ENCODE measurements at regions not wholly inside any gene's neighbourhood (a gene's known extent, or its start where the extent isn't known, plus 50 kb on each side); places are given as distances from the start of the nearest gene placed in this dataset.

- Histone ChIP-seq H4K20me1 (ENCODE audit: control insufficient read depth, extremely low read depth, insufficient read depth, low read length) (no peaks in the 10 kb centered on the region), H3K4me3 (ENCODE audit: control insufficient read depth in 2 of 3, extremely low read depth in 1 of 3, insufficient read depth in 2 of 3, low read depth in 1 of 3, low read length in 3 of 3) (no peak overlapping the region), H3K79me2 (ENCODE audit: control insufficient read depth, insufficient read depth, low read length) (no peaks in the 10 kb centered on the region), H3K27me3 (ENCODE audit: control insufficient read depth, extremely low read depth, insufficient read depth, low read length) (no peaks in the 10 kb centered on the region), H3K4me1 (ENCODE audit: control insufficient read depth, extremely low read depth, insufficient read depth, low read length) (no peaks in the 10 kb centered on the region), H3K9me1 (ENCODE audit: control insufficient read depth, extremely low read depth, insufficient read depth, low read length) (no peaks in the 10 kb centered on the region), H3K4me2 (ENCODE audit: control insufficient read depth, extremely low read depth, insufficient read depth, low read depth, low read length) (no peak overlapping the region), H3K9me3 (ENCODE audit: control insufficient read depth, low read depth, low read length) (no peaks in the 10 kb centered on the region), H3K27ac (ENCODE audit: control insufficient read depth, insufficient read depth, low read length) (no peak overlapping the region), H3K36me3 (ENCODE audit: control insufficient read depth in 2 of 2, extremely low read depth in 1 of 2, insufficient read depth in 2 of 2, low read length in 2 of 2) (no peaks in the 10 kb centered on the region), H3K9ac (ENCODE audit: control insufficient read depth, extremely low read depth, insufficient read depth, low read length) (no peak overlapping the region), H2AFZ (ENCODE audit: control insufficient read depth, low read length) (no peak overlapping the region)
- FAIRE-seq (no peak), DNase-seq (ENCODE audit: low read depth, low spot score) (no peak)
- TF ChIP-seq EZH2 (IDR thresholded peaks at IDR 0.05; ENCODE audit: low read length): no peak
- dilution Hi-C loops (cut with MboI; ENCODE audit: extremely low pct_ligation_motif_present, low sequenced_read_pairs): no loop called here
These were observed 895.8 kb upstream of the EEF2KMT start for GRCh38 chr16:5993356-5993755.

- Histone ChIP-seq H3K4me3 (ENCODE audit: control insufficient read depth in 2 of 3, extremely low read depth in 1 of 3, insufficient read depth in 2 of 3, low read depth in 1 of 3, low read length in 3 of 3) (no peak overlapping the region), H4K20me1 (ENCODE audit: control insufficient read depth, extremely low read depth, insufficient read depth, low read length) (no peaks in the 10 kb centered on the region), H3K27me3 (ENCODE audit: control insufficient read depth, extremely low read depth, insufficient read depth, low read length) (no peaks in the 10 kb centered on the region), H3K27ac (ENCODE audit: control insufficient read depth, insufficient read depth, low read length) (no peak overlapping the region), H3K36me3 (ENCODE audit: control insufficient read depth in 2 of 2, extremely low read depth in 1 of 2, insufficient read depth in 2 of 2, low read length in 2 of 2) (no peaks in the 10 kb centered on the region), H3K79me2 (ENCODE audit: control insufficient read depth, insufficient read depth, low read length) (no peaks in the 10 kb centered on the region), H2AFZ (ENCODE audit: control insufficient read depth, low read length) (no peak overlapping the region), H3K9me1 (ENCODE audit: control insufficient read depth, extremely low read depth, insufficient read depth, low read length) (no peaks in the 10 kb centered on the region), H3K4me1 (ENCODE audit: control insufficient read depth, extremely low read depth, insufficient read depth, low read length) (no peaks in the 10 kb centered on the region), H3K9ac (ENCODE audit: control insufficient read depth, extremely low read depth, insufficient read depth, low read length) (no peak overlapping the region), H3K9me3 (ENCODE audit: control insufficient read depth, low read depth, low read length) (peaks cover 2% of the 10 kb centered on the region), H3K4me2 (ENCODE audit: control insufficient read depth, extremely low read depth, insufficient read depth, low read depth, low read length) (no peak overlapping the region)
- DNase-seq (ENCODE audit: low read depth, low spot score): no peak
- TF ChIP-seq CTCF (optimal IDR thresholded peaks at IDR 0.05 in 1 of 3, IDR thresholded peaks at IDR 0.05 in 1 of 3, conservative IDR thresholded peaks at IDR 0.05 in 1 of 3; ENCODE audit: extremely low read depth in 1 of 3, insufficient read depth in 2 of 3, low read length in 3 of 3) (no peak), EZH2 (IDR thresholded peaks at IDR 0.05; ENCODE audit: low read length) (no peak)
- FAIRE-seq: no peak
- dilution Hi-C loops (cut with MboI; ENCODE audit: extremely low pct_ligation_motif_present, low sequenced_read_pairs): no loop called here
These were observed 885.4 kb upstream of the EEF2KMT start for GRCh38 chr16:5982979-5983378.

- no peaks in the 10 kb centered on the region for H3K79me2 ChIP-seq (ENCODE audit: control insufficient read depth, insufficient read depth, low read length)
- peaks cover 3% of the 10 kb centered on the region for H3K9me3 ChIP-seq (ENCODE audit: control insufficient read depth, low read depth, low read length)
- H3K27ac ChIP-seq (ENCODE audit: control insufficient read depth, insufficient read depth, low read length): no peak overlapping the region
- no peak overlapping the region for H3K9ac ChIP-seq (ENCODE audit: control insufficient read depth, extremely low read depth, insufficient read depth, low read length)
- no peak overlapping the region for H3K4me3 ChIP-seq (ENCODE audit: control insufficient read depth in 2 of 3, extremely low read depth in 1 of 3, insufficient read depth in 2 of 3, low read depth in 1 of 3, low read length in 3 of 3)
- H2AFZ ChIP-seq (ENCODE audit: control insufficient read depth, low read length): no peak overlapping the region
- FAIRE-seq (no peak), DNase-seq (ENCODE audit: low read depth, low spot score) (no peak)
- TF ChIP-seq CTCF (optimal IDR thresholded peaks at IDR 0.05 in 1 of 3, IDR thresholded peaks at IDR 0.05 in 1 of 3, conservative IDR thresholded peaks at IDR 0.05 in 1 of 3; ENCODE audit: extremely low read depth in 1 of 3, insufficient read depth in 2 of 3, low read length in 3 of 3): no peak
- no peak overlapping the region for H3K4me2 ChIP-seq (ENCODE audit: control insufficient read depth, extremely low read depth, insufficient read depth, low read depth, low read length)
- no peaks in the 10 kb centered on the region for H3K36me3 ChIP-seq (ENCODE audit: control insufficient read depth in 2 of 2, extremely low read depth in 1 of 2, insufficient read depth in 2 of 2, low read length in 2 of 2)
- dilution Hi-C loops (cut with MboI; ENCODE audit: extremely low pct_ligation_motif_present, low sequenced_read_pairs): no loop called here
- no peaks in the 10 kb centered on the region for H4K20me1 ChIP-seq (ENCODE audit: control insufficient read depth, extremely low read depth, insufficient read depth, low read length)
- no peaks in the 10 kb centered on the region for H3K9me1 ChIP-seq (ENCODE audit: control insufficient read depth, extremely low read depth, insufficient read depth, low read length)
- H3K27me3 ChIP-seq (ENCODE audit: control insufficient read depth, extremely low read depth, insufficient read depth, low read length): no peaks in the 10 kb centered on the region
- H3K4me1 ChIP-seq (ENCODE audit: control insufficient read depth, extremely low read depth, insufficient read depth, low read length): no peaks in the 10 kb centered on the region
These were observed 882.4 kb upstream of the EEF2KMT start for GRCh38 chr16:5979905-5980550.

All from keratinocyte (primary cell).